Neural progenitor cell (in vitro differentiated cells): ENCODE measurements at regions not wholly inside any gene's neighbourhood (a gene's known extent, or its start where the extent isn't known, plus 50 kb on each side); places are given as distances from the start of the nearest gene placed in this dataset.
"Not testable (repeated sequence)": the region's sequence is repeated elsewhere in the genome, so short reads cannot be mapped to it uniquely, and the experiment has no call there.

Experiments used
- DNase-seq: peaks from one replicate; pipeline ENCODE4 v3.0.0-alpha.2; 2016; ENCODE audit warnings: low spot score
- H2AFZ ChIP-seq: fragments of 200-600 bp; sonication (generic); replicated peaks from 2 replicates; pipeline ENCODE4 v1.6.1; 2016; ENCODE audit warnings: antibody characterized with exemption
- H3F3A ChIP-seq: fragments of 200-600 bp; sonication (generic); 2 replicates; pipeline ENCODE4 v1.6.1; 2016; ENCODE audit warnings: antibody characterized with exemption, low read depth
- H3K27ac ChIP-seq: fragments of 200-600 bp; sonication (generic); 2 replicates; pipeline ENCODE4 v1.5.1; 2016; ENCODE audit warnings: mild to moderate bottlenecking
- H3K27me3 ChIP-seq: fragments of 200-600 bp; sonication (generic); 2 replicates; pipeline ENCODE4 v1.6.1; 2016; ENCODE audit warnings: mild to moderate bottlenecking, moderate library complexity
- H3K36me3 ChIP-seq: fragments of 200-600 bp; sonication (generic); 2 replicates; pipeline ENCODE4 v1.5.1; 2016
- H3K4me1 ChIP-seq: fragments of 200-600 bp; sonication (generic); 2 replicates; pipeline ENCODE4 v1.6.1; 2016; ENCODE audit warnings: mixed run types
- H3K4me2 ChIP-seq: fragments of 200-600 bp; sonication (generic); 2 replicates; pipeline ENCODE4 v1.6.1; 2016
- H3K4me3 ChIP-seq: fragments of 200-600 bp; sonication (generic); 2 replicates; pipeline ENCODE4 v1.5.1; 2016
- H3K79me2 ChIP-seq: fragments of 200-600 bp; sonication (generic); 2 replicates; pipeline ENCODE4 v1.6.1; 2016; ENCODE audit warnings: low read depth
- H3K9ac ChIP-seq: fragments of 200-600 bp; sonication (generic); 2 replicates; pipeline ENCODE4 v1.6.1; 2016
- H3K9me3 ChIP-seq: fragments of 200-600 bp; sonication (generic); 2 replicates; pipeline ENCODE4 v1.5.1; 2016; ENCODE audit warnings: low read depth
- H4K20me1 ChIP-seq: fragments of 200-600 bp; sonication (generic); 2 replicates; pipeline ENCODE4 v1.6.1; 2016; ENCODE audit warnings: low read depth
- H3K27ac Mint-ChIP-seq: 3 replicates; pipeline ENCODE4 v1.8.0; 2021; ENCODE audit warnings: mixed read lengths
- H3K27me3 Mint-ChIP-seq: 2 replicates; pipeline ENCODE4 v1.8.0; 2022; ENCODE audit warnings: low read depth, mild to moderate bottlenecking, inconsistent platforms, moderate library complexity, mixed read lengths; ENCODE audit not compliant: insufficient read depth
- H3K36me3 Mint-ChIP-seq: 3 replicates; pipeline ENCODE4 v1.8.0; 2021; ENCODE audit warnings: mixed read lengths
- H3K4me1 Mint-ChIP-seq: 3 replicates; pipeline ENCODE4 v1.8.0; 2021; ENCODE audit warnings: mixed read lengths
- H3K4me3 Mint-ChIP-seq: 3 replicates; pipeline ENCODE4 v1.8.0; 2021; ENCODE audit warnings: mild to moderate bottlenecking, moderate library complexity, mixed read lengths
- H3K9me3 Mint-ChIP-seq: 3 replicates; pipeline ENCODE4 v1.8.0; 2020; ENCODE audit warnings: mixed read lengths
- CTCF ChIP-seq: fragments of 200-600 bp; sonication (generic); IDR thresholded peaks from 2 replicates; pipeline ENCODE4 v1.5.1; 2017; ENCODE audit warnings: antibody characterized with exemption, mild to moderate bottlenecking
- EZH2 ChIP-seq: fragments of 200-600 bp; sonication (generic); IDR thresholded peaks from 2 replicates; pipeline ENCODE4 v1.6.1; 2017; ENCODE audit warnings: antibody characterized with exemption, mild to moderate bottlenecking, moderate library complexity
- EZH2phosphoT487 ChIP-seq: fragments of 200-600 bp; sonication (generic); IDR thresholded peaks from 2 replicates; pipeline ENCODE4 v1.6.1; 2017; ENCODE audit warnings: antibody characterized with exemption

GRCh38 chr14:45940318-45940717 lies 687.3 kb upstream of the MIS18BP1 start:
- Histone ChIP-seq H3K27me3 (no peaks in the 10 kb centered on the region), H3K79me2 (no peaks in the 10 kb centered on the region), H3K9ac (no peak overlapping the region), H3K4me1 (no peaks in the 10 kb centered on the region), H4K20me1 (no peaks in the 10 kb centered on the region), H2AFZ (no peak overlapping the region), H3K4me2 (no peak overlapping the region), H3K27ac (no peak overlapping the region), H3K9me3 (no peaks in the 10 kb centered on the region), H3K36me3 (no peaks in the 10 kb centered on the region), H3K4me3 (no peak overlapping the region), H3F3A (no peaks in the 10 kb centered on the region)
- H3K27ac Mint-ChIP-seq: no peak overlapping the region
- H3K36me3 Mint-ChIP-seq: no peaks in the 10 kb centered on the region
- no peaks in the 10 kb centered on the region for H3K4me1 Mint-ChIP-seq
- H3K4me3 Mint-ChIP-seq: no peak overlapping the region
- H3K9me3 Mint-ChIP-seq: no peaks in the 10 kb centered on the region
- no peak for TF ChIP-seq EZH2
- TF ChIP-seq EZH2phosphoT487: no peak
- TF ChIP-seq CTCF: no peak
- DNase-seq: no peak
- H3K27me3 Mint-ChIP-seq: peaks cover 1% of the 10 kb centered on the region

GRCh38 chr14:45939572-45939971 lies 686.6 kb upstream of the MIS18BP1 start:
- H3K27me3 Mint-ChIP-seq: peaks cover 4% of the 10 kb centered on the region
- no peak overlapping the region for H3K27ac Mint-ChIP-seq
- Histone ChIP-seq H3K4me2 (no peak overlapping the region), H3K36me3 (no peaks in the 10 kb centered on the region), H3K27ac (no peak overlapping the region), H3K4me1 (no peaks in the 10 kb centered on the region), H3K79me2 (no peaks in the 10 kb centered on the region), H2AFZ (no peak overlapping the region), H4K20me1 (no peaks in the 10 kb centered on the region), H3K9me3 (no peaks in the 10 kb centered on the region), H3F3A (no peaks in the 10 kb centered on the region), H3K27me3 (no peaks in the 10 kb centered on the region), H3K9ac (no peak overlapping the region), H3K4me3 (no peak overlapping the region)
- no peaks in the 10 kb centered on the region for H3K4me1 Mint-ChIP-seq
- H3K36me3 Mint-ChIP-seq: no peaks in the 10 kb centered on the region
- TF ChIP-seq EZH2phosphoT487: no peak
- TF ChIP-seq EZH2: no peak
- TF ChIP-seq CTCF: no peak
- H3K4me3 Mint-ChIP-seq: no peak overlapping the region
- H3K9me3 Mint-ChIP-seq: no peaks in the 10 kb centered on the region
- DNase-seq: no peak

GRCh38 chr14:45919995-45920394 lies 667.0 kb upstream of the MIS18BP1 start:
- not testable (repeated sequence) for DNase-seq, H3K4me3 ChIP-seq, H3K9ac ChIP-seq, H3K27ac Mint-ChIP-seq, H4K20me1 ChIP-seq, H3K9me3 ChIP-seq, H3K4me1 Mint-ChIP-seq, H3K27ac ChIP-seq, H3K36me3 Mint-ChIP-seq, H3K4me3 Mint-ChIP-seq, H3K27me3 Mint-ChIP-seq, H3K36me3 ChIP-seq, H3K4me1 ChIP-seq, H2AFZ ChIP-seq, H3K9me3 Mint-ChIP-seq, H3F3A ChIP-seq, H3K27me3 ChIP-seq, H3K79me2 ChIP-seq, H3K4me2 ChIP-seq

GRCh38 chr14:45916340-45916953 lies 663.4 kb upstream of the MIS18BP1 start:
- Histone ChIP-seq H3K36me3 (no peaks in the 10 kb centered on the region), H3K4me2 (no peak overlapping the region), H3F3A (no peaks in the 10 kb centered on the region), H3K9ac (no peak overlapping the region), H3K27ac (no peak overlapping the region), H4K20me1 (no peaks in the 10 kb centered on the region), H3K4me1 (no peaks in the 10 kb centered on the region), H3K9me3 (peaks cover 6% of the 10 kb centered on the region), H3K27me3 (no peaks in the 10 kb centered on the region), H3K79me2 (no peaks in the 10 kb centered on the region), H3K4me3 (no peak overlapping the region), H2AFZ (no peak overlapping the region)
- Mint-ChIP-seq H3K27me3 (peaks cover 6% of the 10 kb centered on the region), H3K9me3 (peaks cover 6% of the 10 kb centered on the region), H3K4me3 (no peak overlapping the region), H3K36me3 (no peaks in the 10 kb centered on the region), H3K4me1 (no peaks in the 10 kb centered on the region), H3K27ac (no peak overlapping the region)
- TF ChIP-seq CTCF (no peak), EZH2 (no peak), EZH2phosphoT487 (no peak)
- no peak for DNase-seq
